GM13976 (cell line): ENCODE measurements at regions not wholly inside any gene's neighbourhood (a gene's known extent, or its start where the extent isn't known, plus 50 kb on each side); places are given as distances from the start of the nearest gene placed in this dataset.

Experiments used
- DNase-seq: peaks from one replicate; pipeline ENCODE4 v3.0.0; 2012; ENCODE audit warnings: low spot score
- in situ Hi-C: fragments of 300-500 bp; cut with MboI; formaldehyde crosslinking; loops from one replicate; pipeline ENCODE4 v1.12.0; 2022; ENCODE audit warnings: low sequenced_read_pairs, mixed read lengths, inconsistent platforms; ENCODE audit not compliant: unreplicated experiment
- TF ChIP-seq, protein P1 (sequence below): IDR thresholded peaks from 2 replicates; pipeline ENCODE4 v1.5.1; 2012; ENCODE audit warnings: borderline replicate concordance, mild to moderate bottlenecking; ENCODE audit not compliant: insufficient read depth; ENCODE audit errors: extremely low read depth, missing control alignments, control extremely low read depth

DNA sequence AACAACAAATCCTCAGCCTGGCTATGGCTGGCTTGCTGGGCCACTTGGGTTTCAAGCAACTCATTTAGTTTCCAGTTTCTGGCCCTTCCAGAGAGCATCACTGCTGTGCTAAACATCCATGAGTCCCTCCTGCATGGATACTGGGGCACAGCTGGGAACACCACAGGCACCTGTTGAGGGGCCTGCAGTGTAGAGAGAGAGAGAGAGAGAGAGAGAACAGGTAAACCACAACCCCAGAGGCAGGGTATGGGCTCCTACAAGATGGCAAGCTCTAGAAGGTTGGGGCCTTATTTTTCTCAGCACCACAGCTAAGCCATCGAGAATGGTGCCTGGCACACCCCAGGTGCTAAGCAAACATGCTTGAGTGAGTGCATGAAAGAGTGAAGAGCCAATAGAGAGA lies 120.3 kb downstream of the RBFOX3 start:
- DNase-seq: no peak
- in situ Hi-C loops: no loop called here
- TF ChIP-seq, protein P1, sequence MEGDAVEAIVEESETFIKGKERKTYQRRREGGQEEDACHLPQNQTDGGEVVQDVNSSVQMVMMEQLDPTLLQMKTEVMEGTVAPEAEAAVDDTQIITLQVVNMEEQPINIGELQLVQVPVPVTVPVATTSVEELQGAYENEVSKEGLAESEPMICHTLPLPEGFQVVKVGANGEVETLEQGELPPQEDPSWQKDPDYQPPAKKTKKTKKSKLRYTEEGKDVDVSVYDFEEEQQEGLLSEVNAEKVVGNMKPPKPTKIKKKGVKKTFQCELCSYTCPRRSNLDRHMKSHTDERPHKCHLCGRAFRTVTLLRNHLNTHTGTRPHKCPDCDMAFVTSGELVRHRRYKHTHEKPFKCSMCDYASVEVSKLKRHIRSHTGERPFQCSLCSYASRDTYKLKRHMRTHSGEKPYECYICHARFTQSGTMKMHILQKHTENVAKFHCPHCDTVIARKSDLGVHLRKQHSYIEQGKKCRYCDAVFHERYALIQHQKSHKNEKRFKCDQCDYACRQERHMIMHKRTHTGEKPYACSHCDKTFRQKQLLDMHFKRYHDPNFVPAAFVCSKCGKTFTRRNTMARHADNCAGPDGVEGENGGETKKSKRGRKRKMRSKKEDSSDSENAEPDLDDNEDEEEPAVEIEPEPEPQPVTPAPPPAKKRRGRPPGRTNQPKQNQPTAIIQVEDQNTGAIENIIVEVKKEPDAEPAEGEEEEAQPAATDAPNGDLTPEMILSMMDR: no peak

DNA sequence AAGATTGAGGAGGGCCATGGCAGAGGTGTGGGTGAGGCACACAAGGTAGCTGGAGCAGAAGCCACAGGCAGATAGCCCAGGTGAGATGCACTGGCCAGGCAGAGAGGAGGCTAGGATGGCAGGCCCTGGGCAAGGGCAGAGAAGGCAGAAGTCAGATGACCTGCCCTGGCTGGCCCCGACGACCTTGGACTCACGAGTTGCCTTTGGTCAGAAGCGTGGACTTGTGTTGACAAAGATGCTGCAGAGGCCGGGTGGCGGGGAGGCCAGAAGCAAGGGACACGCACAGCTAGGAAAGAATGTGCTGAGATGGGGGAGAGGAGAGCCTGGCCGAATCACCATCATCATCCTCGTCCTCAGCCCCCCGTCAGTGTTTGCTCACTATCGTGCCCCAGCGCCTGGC lies 123.7 kb downstream of the RBFOX3 start:
- DNase-seq: no peak
- in situ Hi-C loops: no loop called here
- TF ChIP-seq, protein P1: no peak

DNA sequence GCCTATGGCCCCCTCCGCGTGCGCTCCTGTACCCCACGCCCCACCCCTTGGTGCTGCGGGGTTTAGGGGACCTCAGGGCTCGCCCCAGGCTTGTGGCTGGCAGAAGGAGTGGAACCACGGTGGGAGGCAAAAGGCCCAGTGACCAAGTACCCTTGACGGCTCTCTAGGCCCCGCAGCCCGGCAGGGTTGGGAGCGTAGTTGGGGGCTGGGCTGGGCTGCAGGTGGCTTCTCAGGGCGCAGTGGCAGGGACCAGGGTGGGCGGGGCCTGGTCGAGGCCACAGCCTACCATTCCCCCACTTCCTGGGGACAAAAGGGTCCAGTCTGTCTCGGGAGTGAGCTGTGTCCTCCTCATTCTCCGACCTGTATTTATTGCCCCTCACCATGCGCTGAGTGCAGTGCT lies 124.9 kb downstream of the RBFOX3 start:
- DNase-seq: no peak
- in situ Hi-C loops: no loop called here
- TF ChIP-seq, protein P1: no peak

DNA sequence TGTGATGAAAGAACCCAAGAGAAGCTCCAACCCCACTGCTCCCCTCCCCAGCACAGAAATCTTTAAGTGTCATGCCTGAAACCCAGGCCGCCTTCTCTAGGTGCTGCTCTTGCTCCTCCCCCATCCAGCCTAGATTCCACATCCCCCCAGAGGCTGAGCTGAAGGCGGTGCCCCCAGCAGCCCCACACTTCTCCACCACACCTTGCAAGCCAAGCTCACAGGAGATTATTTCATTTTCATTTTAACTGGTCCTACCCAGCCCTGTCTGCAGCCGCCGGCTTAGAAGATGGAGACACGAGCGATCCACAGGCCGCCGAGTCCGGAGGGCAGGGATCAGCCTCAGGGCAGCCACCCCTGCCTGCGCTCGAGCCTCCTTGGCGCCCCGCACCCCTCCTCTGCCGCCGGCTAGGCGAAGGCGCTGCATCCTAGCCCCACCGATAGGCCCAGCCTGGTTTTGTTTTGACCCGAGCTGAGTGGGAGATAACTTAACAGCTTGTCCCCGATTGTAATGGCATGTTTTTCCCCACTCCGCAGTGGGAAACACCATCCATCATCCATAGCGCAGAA lies 125.3 kb downstream of the RBFOX3 start:
- TF ChIP-seq, protein P1: no peak
- in situ Hi-C loops: no loop called here
- no peak for DNase-seq

DNA sequence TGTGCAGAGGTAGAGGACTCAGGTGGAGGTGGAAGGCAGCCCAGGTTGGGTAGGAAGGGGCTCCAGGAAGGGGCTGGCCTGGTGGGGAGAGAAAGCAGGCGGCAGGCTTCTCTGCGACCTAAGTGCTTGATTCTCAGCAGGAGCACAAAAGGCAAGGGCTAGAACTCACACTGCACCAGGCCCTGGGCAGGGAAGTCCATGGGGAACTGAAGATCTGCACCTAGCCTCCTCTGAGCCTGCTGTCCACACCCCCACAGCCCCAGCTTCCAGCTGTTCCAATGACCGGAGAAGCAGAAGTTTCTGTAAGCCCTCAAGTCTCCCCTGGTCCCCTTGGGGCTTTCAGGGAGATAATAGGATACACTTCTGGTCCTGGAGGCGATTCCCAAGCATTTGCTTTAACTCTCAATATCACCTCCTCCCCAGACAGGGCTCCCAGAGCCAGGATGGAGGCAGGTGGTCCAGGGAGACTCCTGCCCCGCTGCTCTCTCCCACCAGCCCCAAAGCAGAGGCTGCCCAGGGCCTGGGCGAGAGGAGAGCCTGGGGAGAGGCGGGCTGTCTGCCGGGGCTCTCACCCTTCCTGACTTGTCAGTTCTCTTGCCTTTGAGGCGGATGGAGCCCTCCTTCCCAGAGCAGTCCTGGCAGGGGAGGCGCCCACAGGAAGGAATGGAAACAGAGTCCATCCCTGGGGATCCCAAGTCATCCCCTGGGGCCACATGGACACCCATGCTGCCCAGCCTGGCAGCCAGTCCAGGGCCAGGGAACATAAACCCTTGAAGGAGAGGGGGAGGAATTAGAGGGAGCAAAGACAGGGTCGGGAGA lies 126.0 kb downstream of the RBFOX3 start:
- in situ Hi-C loops: no loop called here
- TF ChIP-seq, protein P1: no peak
- DNase-seq: no peak

DNA sequence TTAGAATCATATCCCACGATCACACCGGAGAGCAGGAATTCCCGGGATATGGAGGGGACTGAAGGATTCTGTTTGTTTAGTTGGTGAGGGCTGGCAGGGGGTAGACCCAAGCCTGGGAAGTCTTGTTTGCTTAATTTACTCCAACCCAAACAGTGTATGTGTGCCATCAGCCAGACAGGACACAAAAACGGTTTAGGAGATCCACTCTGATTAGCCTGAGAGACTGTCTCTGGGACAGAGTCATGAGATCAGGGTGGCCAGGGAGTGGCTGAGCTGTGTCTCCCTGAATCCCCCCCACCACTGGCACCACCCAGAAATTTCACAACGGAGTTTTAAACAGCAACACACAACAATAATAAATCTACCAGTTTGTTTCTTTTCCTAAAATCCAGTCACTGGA lies 127.0 kb downstream of the RBFOX3 start:
- in situ Hi-C loops: no loop called here
- no peak for DNase-seq
- TF ChIP-seq, protein P1: no peak
